ENCODE measurements at regions not wholly inside any gene's neighbourhood (a gene's known extent, or its start where the extent isn't known, plus 50 kb on each side); places are given as distances from the start of the nearest gene placed in this dataset.

- Histone ChIP-seq H3K27ac (ENCODE audit: low read length) (no peak overlapping the region), H3K9me3 (replicated peaks; ENCODE audit: insufficient read depth, low read length) (no peaks in the 10 kb centered on the region), H3K27me3 (replicated peaks; ENCODE audit: insufficient read depth, low read length) (no peaks in the 10 kb centered on the region), H3K4me3 (ENCODE audit: low read length) (no peak overlapping the region), H3K79me2 (ENCODE audit: low read length) (no peaks in the 10 kb centered on the region), H2AFZ (ENCODE audit: low read length) (no peak overlapping the region), H3K9ac (ENCODE audit: low read length) (no peak overlapping the region), H3F3A (ENCODE audit: insufficient read depth, low read length) (no peaks in the 10 kb centered on the region), H3K9me2 (replicated peaks; ENCODE audit: insufficient read depth, low read length) (no peaks in the 10 kb centered on the region), H3K36me3 (replicated peaks; ENCODE audit: insufficient read depth, low read length) (no peaks in the 10 kb centered on the region), H4K20me1 (ENCODE audit: insufficient read depth, low read length) (no peaks in the 10 kb centered on the region), H3K4me2 (ENCODE audit: low read depth, low read length) (no peak overlapping the region), H3K4me1 (ENCODE audit: low read length) (no peaks in the 10 kb centered on the region)
- no peak for DNase-seq
- no peak for TF ChIP-seq EZH2phosphoT487 (IDR thresholded peaks at IDR 0.05; ENCODE audit: low read length)
- no peak for TF ChIP-seq EZH2 (optimal IDR thresholded peaks at IDR 0.05; ENCODE audit: low read depth, low read length)
- TF ChIP-seq CTCF (IDR thresholded peaks at IDR 0.05; ENCODE audit: low read length) = no peak
These were observed 232.7 kb downstream of the TRIB2 start for GRCh38 chr2:12949406-12949805.

- TF ChIP-seq EZH2phosphoT487 (IDR thresholded peaks at IDR 0.05; ENCODE audit: low read length) = no peak
- TF ChIP-seq EZH2 (optimal IDR thresholded peaks at IDR 0.05; ENCODE audit: low read depth, low read length) = no peak
- no peak for TF ChIP-seq CTCF (IDR thresholded peaks at IDR 0.05; ENCODE audit: low read length)
- H3K9me3 ChIP-seq (replicated peaks; ENCODE audit: insufficient read depth, low read length) = no peaks in the 10 kb centered on the region
- H3K79me2 ChIP-seq (ENCODE audit: low read length) = no peaks in the 10 kb centered on the region
- no peaks in the 10 kb centered on the region for H4K20me1 ChIP-seq (ENCODE audit: insufficient read depth, low read length)
- no peak for DNase-seq
- H3K9me2 ChIP-seq (replicated peaks; ENCODE audit: insufficient read depth, low read length) = no peaks in the 10 kb centered on the region
- no peaks in the 10 kb centered on the region for H3K27me3 ChIP-seq (replicated peaks; ENCODE audit: insufficient read depth, low read length)
- H3K4me3 ChIP-seq (ENCODE audit: low read length) = no peak overlapping the region
- H3K4me1 ChIP-seq (ENCODE audit: low read length) = no peaks in the 10 kb centered on the region
- no peak overlapping the region for H3K9ac ChIP-seq (ENCODE audit: low read length)
- no peak overlapping the region for H3K27ac ChIP-seq (ENCODE audit: low read length)
- H3F3A ChIP-seq (ENCODE audit: insufficient read depth, low read length) = no peaks in the 10 kb centered on the region
- H3K36me3 ChIP-seq (replicated peaks; ENCODE audit: insufficient read depth, low read length) = no peaks in the 10 kb centered on the region
- no peak overlapping the region for H3K4me2 ChIP-seq (ENCODE audit: low read depth, low read length)
- H2AFZ ChIP-seq (ENCODE audit: low read length) = no peak overlapping the region
These were observed 233.4 kb downstream of the TRIB2 start for GRCh38 chr2:12950174-12950573.

GRCh38 chr2:12950957-12951656, 234.4 kb downstream of the TRIB2 start:
- no peak for TF ChIP-seq CTCF (IDR thresholded peaks at IDR 0.05; ENCODE audit: low read length)
- TF ChIP-seq EZH2phosphoT487 (IDR thresholded peaks at IDR 0.05; ENCODE audit: low read length) = no peak
- no peak for TF ChIP-seq EZH2 (optimal IDR thresholded peaks at IDR 0.05; ENCODE audit: low read depth, low read length)
- no peaks in the 10 kb centered on the region for H3K9me2 ChIP-seq (replicated peaks; ENCODE audit: insufficient read depth, low read length)
- no peak for DNase-seq
- no peaks in the 10 kb centered on the region for H3F3A ChIP-seq (ENCODE audit: insufficient read depth, low read length)
- no peak overlapping the region for H3K9ac ChIP-seq (ENCODE audit: low read length)
- H3K4me3 ChIP-seq (ENCODE audit: low read length) = no peak overlapping the region
- H3K79me2 ChIP-seq (ENCODE audit: low read length) = no peaks in the 10 kb centered on the region
- H3K4me2 ChIP-seq (ENCODE audit: low read depth, low read length) = no peak overlapping the region
- H3K9me3 ChIP-seq (replicated peaks; ENCODE audit: insufficient read depth, low read length) = no peaks in the 10 kb centered on the region
- no peaks in the 10 kb centered on the region for H3K4me1 ChIP-seq (ENCODE audit: low read length)
- H3K27me3 ChIP-seq (replicated peaks; ENCODE audit: insufficient read depth, low read length) = no peaks in the 10 kb centered on the region
- no peaks in the 10 kb centered on the region for H4K20me1 ChIP-seq (ENCODE audit: insufficient read depth, low read length)
- no peak overlapping the region for H3K27ac ChIP-seq (ENCODE audit: low read length)
- no peak overlapping the region for H2AFZ ChIP-seq (ENCODE audit: low read length)
- no peaks in the 10 kb centered on the region for H3K36me3 ChIP-seq (replicated peaks; ENCODE audit: insufficient read depth, low read length)
